Breast epithelium (tissue), 4 donors: ENCODE measurements at regions not wholly inside any gene's neighbourhood (a gene's known extent, or its start where the extent isn't known, plus 50 kb on each side); places are given as distances from the start of the nearest gene placed in this dataset.

Experiments used
- DNase-seq, 2 donors: peaks; one replicate each; pipeline ENCODE4 v3.0.0-alpha.2; 2019; ENCODE audit warnings: low spot score in 2 of 2
- H3K27ac ChIP-seq, 2 donors: fragments of 200-600 bp; sonication (generic) in 1 of 2; one replicate each; pipeline ENCODE4 v1.5.1; 2016 to 2019; ENCODE audit warnings: mild to moderate bottlenecking in 1 of 2
- H3K27me3 ChIP-seq, 2 donors: fragments of 200-600 bp; sonication (generic) in 1 of 2; one replicate each; pipeline versions ENCODE4 v1.5.1 to v1.6.0; 2017 to 2019; ENCODE audit warnings: control low read depth in 1 of 2, mild to moderate bottlenecking in 1 of 2
- H3K36me3 ChIP-seq: fragments of 200-600 bp; one replicate; pipeline ENCODE4 v1.5.1; 2019
- H3K4me1 ChIP-seq, 2 donors: fragments of 200-600 bp; sonication (generic); one replicate each; pipeline ENCODE4 v1.5.1; 2016 to 2019; ENCODE audit warnings: control low read depth in 1 of 2
- H3K4me3 ChIP-seq, 3 donors: fragments of 200-600 bp; sonication (generic); 1 replicate in 2 of 3; 2 replicates in 1 of 3; pipeline ENCODE4 v1.5.1; 2016 to 2019; ENCODE audit warnings: mild to moderate bottlenecking in 3 of 3, moderate library complexity in 2 of 3
- H3K9me3 ChIP-seq, 2 donors: fragments of 200-600 bp; sonication (generic) in 1 of 2; one replicate each; pipeline ENCODE4 v1.5.1; 2016 to 2019; ENCODE audit warnings: control low read depth in 1 of 2
- CTCF ChIP-seq, 3 donors: fragments of 450-650 bp; IDR thresholded peaks; one replicate each; pipeline ENCODE4 v1.5.1; 2016 to 2017; ENCODE audit warnings: antibody characterized with exemption in 3 of 3, mild to moderate bottlenecking in 3 of 3, moderate library complexity in 3 of 3
- POLR2A ChIP-seq: fragments of 450-650 bp; IDR thresholded peaks from one replicate; pipeline ENCODE4 v1.6.1; 2016; ENCODE audit warnings: antibody characterized with exemption, mild to moderate bottlenecking, moderate library complexity
- POLR2AphosphoS5 ChIP-seq, 3 donors: sonication (generic); formaldehyde crosslinking; IDR thresholded peaks; one replicate each; pipeline ENCODE4 v1.6.1; 2017; ENCODE audit warnings: antibody characterized with exemption in 3 of 3
- intact Hi-C: fragments of 100-400 bp; cut with DNase I; formaldehyde crosslinking; loops from one replicate; pipeline ENCODE4 v1.15.1; 2023; ENCODE audit warnings: low total_unique reads

- TF ChIP-seq CTCF (IDR thresholded peaks at IDR 0.05) (no peak), POLR2A (no peak), POLR2AphosphoS5 (IDR thresholded peaks at IDR 0.05) (no peak)
- H3K27me3 ChIP-seq: no peaks in the 10 kb centered on the region
- intact Hi-C loops: no loop called here
Observed at GRCh38 chr2:21244161-21244560, 120.4 kb downstream of the TDRD15 start.

DNA sequence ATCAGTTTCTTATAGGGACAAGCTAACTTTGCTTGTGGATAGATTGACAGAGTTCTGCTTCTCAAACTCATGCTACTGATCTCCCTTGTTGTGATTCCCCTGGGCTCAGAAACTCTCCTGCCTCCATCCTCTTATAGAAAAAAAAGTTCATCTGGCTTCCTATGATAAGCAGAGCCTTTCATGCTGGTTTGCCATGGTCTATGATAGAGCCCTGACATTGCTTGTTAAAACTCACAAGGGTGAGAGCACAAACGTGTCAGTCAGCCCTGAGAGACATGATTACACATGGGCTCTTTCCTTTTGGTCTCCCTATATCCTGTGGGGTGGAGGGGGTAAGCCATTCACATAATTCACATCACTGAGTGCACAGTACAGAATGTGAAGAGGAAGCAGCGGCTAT, 121.8 kb downstream of the TDRD15 start:
- TF ChIP-seq POLR2AphosphoS5 (IDR thresholded peaks at IDR 0.05) (no peak), POLR2A (no peak), CTCF (IDR thresholded peaks at IDR 0.05) (no peak)
- Histone ChIP-seq H3K27ac (no peak overlapping the region), H3K9me3 (no peaks in the 10 kb centered on the region), H3K4me3 (no peak overlapping the region), H3K36me3 (no peaks in the 10 kb centered on the region), H3K4me1 (no peaks in the 10 kb centered on the region), H3K27me3 (no peaks in the 10 kb centered on the region)
- no peak for DNase-seq
- intact Hi-C loops: no loop called here

More at GRCh38 chr2:21244161-21244560, 120.4 kb downstream of the TDRD15 start:
- Histone ChIP-seq H3K4me3 (no peak overlapping the region), H3K4me1 (no peaks in the 10 kb centered on the region), H3K9me3 (no peaks in the 10 kb centered on the region), H3K36me3 (no peaks in the 10 kb centered on the region), H3K27ac (no peak overlapping the region)
- DNase-seq: no peak

DNA sequence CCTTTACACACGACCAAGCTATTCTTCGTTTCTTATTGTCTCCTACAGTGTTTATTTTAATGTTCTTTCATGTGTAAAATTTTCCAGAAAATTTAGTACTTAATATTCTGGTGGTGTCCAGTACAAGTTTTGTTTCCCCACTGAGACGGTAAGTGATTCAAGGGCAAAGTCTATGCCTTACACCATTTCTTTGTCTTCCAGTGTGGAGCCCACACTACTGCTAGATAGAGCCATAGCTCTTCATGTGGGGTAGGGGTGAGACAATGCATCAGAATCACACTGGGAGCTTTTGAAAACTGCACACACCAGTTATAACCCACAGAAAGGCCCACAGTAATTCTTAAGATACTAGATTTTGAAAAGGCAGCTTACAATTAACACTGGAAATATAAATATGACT, 125.6 kb downstream of the TDRD15 start:
- intact Hi-C loops: no loop called here
- no peak for DNase-seq
- no peaks in the 10 kb centered on the region for H3K4me1 ChIP-seq
- H3K4me3 ChIP-seq: no peak overlapping the region
- H3K27me3 ChIP-seq: no peaks in the 10 kb centered on the region
- TF ChIP-seq POLR2A (no peak), POLR2AphosphoS5 (IDR thresholded peaks at IDR 0.05) (no peak), CTCF (IDR thresholded peaks at IDR 0.05) (no peak)
- no peak overlapping the region for H3K27ac ChIP-seq
- no peaks in the 10 kb centered on the region for H3K9me3 ChIP-seq
- no peaks in the 10 kb centered on the region for H3K36me3 ChIP-seq

GRCh38 chr2:21250673-21251072, 126.9 kb downstream of the TDRD15 start:
- Histone ChIP-seq H3K27ac (no peak overlapping the region), H3K9me3 (no peaks in the 10 kb centered on the region), H3K36me3 (no peaks in the 10 kb centered on the region), H3K27me3 (no peaks in the 10 kb centered on the region), H3K4me3 (no peak overlapping the region), H3K4me1 (no peaks in the 10 kb centered on the region)
- TF ChIP-seq CTCF (IDR thresholded peaks at IDR 0.05): no peak
- no peak for TF ChIP-seq POLR2AphosphoS5 (IDR thresholded peaks at IDR 0.05)
- TF ChIP-seq POLR2A: no peak
- DNase-seq: no peak
- intact Hi-C loops: no loop called here

GRCh38 chr2:21251216-21251980, 127.6 kb downstream of the TDRD15 start:
- no peaks in the 10 kb centered on the region for H3K9me3 ChIP-seq
- no peaks in the 10 kb centered on the region for H3K27me3 ChIP-seq
- intact Hi-C loops: no loop called here
- H3K27ac ChIP-seq: no peak overlapping the region
- TF ChIP-seq CTCF (IDR thresholded peaks at IDR 0.05): no peak
- no peak for TF ChIP-seq POLR2AphosphoS5 (IDR thresholded peaks at IDR 0.05)
- TF ChIP-seq POLR2A: no peak
- H3K36me3 ChIP-seq: no peaks in the 10 kb centered on the region
- no peak for DNase-seq
- H3K4me3 ChIP-seq: no peak overlapping the region
- no peaks in the 10 kb centered on the region for H3K4me1 ChIP-seq
